NCI-H1105 (cell line): ENCODE measurements at regions not wholly inside any gene's neighbourhood (a gene's known extent, or its start where the extent isn't known, plus 50 kb on each side); places are given as distances from the start of the nearest gene placed in this dataset.
"Not testable (repeated sequence)": the region's sequence is repeated elsewhere in the genome, so short reads cannot be mapped to it uniquely, and the experiment has no call there.

Experiments
- DNase-seq: peaks from one replicate; lab custom pipeline; 2025; lab: John Stamatoyannopoulos, UW

GRCh38 chr16:59880611-59881010 lies 1146.5 kb upstream of the GOT2 start:
- no peak for DNase-seq

- no peak for DNase-seq
These were observed 1144.9 kb upstream of the GOT2 start for GRCh38 chr16:59878999-59879398.

- DNase-seq = no peak
These were observed 1144.4 kb upstream of the GOT2 start for GRCh38 chr16:59878479-59878878.

GRCh38 chr16:59864981-59865666 lies 1131.0 kb upstream of the GOT2 start:
- DNase-seq = no peak

- DNase-seq = no peak
These were observed 1125.7 kb upstream of the GOT2 start for GRCh38 chr16:59859676-59860402.

GRCh38 chr16:59854846-59855439 lies 1120.8 kb upstream of the GOT2 start:
- DNase-seq = no peak

- DNase-seq = no peak
These were observed 1115.6 kb upstream of the GOT2 start for GRCh38 chr16:59849716-59850115.

GRCh38 chr16:59848296-59848695 lies 1114.2 kb upstream of the GOT2 start:
- no peak for DNase-seq

- DNase-seq = no peak
These were observed 1106.1 kb upstream of the GOT2 start for GRCh38 chr16:59840169-59840568.

GRCh38 chr16:59826767-59827166 lies 1092.7 kb upstream of the GOT2 start:
- no peak for DNase-seq

GRCh38 chr16:59809488-59809887 lies 1075.4 kb upstream of the GOT2 start:
- DNase-seq = not testable (repeated sequence)

- DNase-seq = no peak
These were observed 1049.1 kb upstream of the GOT2 start for GRCh38 chr16:59783191-59783590.

GRCh38 chr16:59773330-59773729 lies 1039.2 kb upstream of the GOT2 start:
- DNase-seq = no peak

GRCh38 chr16:59759296-59759695 lies 1025.2 kb upstream of the GOT2 start:
- no peak for DNase-seq

GRCh38 chr16:59758848-59759247 lies 1024.7 kb upstream of the GOT2 start:
- DNase-seq = no peak

GRCh38 chr16:59754854-59755253 lies 1020.7 kb upstream of the GOT2 start:
- DNase-seq = no peak

GRCh38 chr16:59749662-59750336 lies 1015.7 kb upstream of the GOT2 start:
- DNase-seq = no peak

GRCh38 chr16:59748531-59748930 lies 1014.4 kb upstream of the GOT2 start:
- DNase-seq = no peak

- no peak for DNase-seq
These were observed 1009.4 kb upstream of the GOT2 start for GRCh38 chr16:59743504-59743903.

GRCh38 chr16:59740858-59741257 lies 1006.7 kb upstream of the GOT2 start:
- DNase-seq = no peak

GRCh38 chr16:59737274-59737673 lies 1003.2 kb upstream of the GOT2 start:
- no peak for DNase-seq

- no peak for DNase-seq
These were observed 999.2 kb upstream of the GOT2 start for GRCh38 chr16:59733321-59733720.

- DNase-seq = no peak
These were observed 995.5 kb upstream of the GOT2 start for GRCh38 chr16:59729613-59730012.
